Aorta (tissue), 5 donors: ENCODE measurements at regions not wholly inside any gene's neighbourhood (a gene's known extent, or its start where the extent isn't known, plus 50 kb on each side); places are given as distances from the start of the nearest gene placed in this dataset.

ENCODE experiments used
- ATAC-seq: fragments of 200-7000 bp; cut with Tn5 transposase; one replicate; pipeline ENCODE4 v1.9.1; 2022; ENCODE audit warnings: moderate library complexity; ENCODE audit not compliant: low FRiP score
- DNase-seq, 2 donors: peaks; one replicate each; pipeline ENCODE4 v3.0.0-alpha.2; 2020
- H3K27ac ChIP-seq, 2 donors: one replicate each; pipeline ENCODE4 v1.5.1; 2013; ENCODE audit warnings: low read length in 2 of 2, mild to moderate bottlenecking in 2 of 2, moderate library complexity in 2 of 2, control low read depth in 1 of 2, inconsistent platforms in 1 of 2, low read depth in 1 of 2
- H3K27me3 ChIP-seq, 2 donors: one replicate each; pipeline ENCODE4 v1.6.1; 2013; ENCODE audit warnings: control low read depth in 1 of 2, low read length in 1 of 2, mild to moderate bottlenecking in 1 of 2, moderate library complexity in 1 of 2; ENCODE audit not compliant: insufficient read depth in 2 of 2, control insufficient read depth in 1 of 2
- H3K36me3 ChIP-seq, 2 donors: one replicate each; pipeline ENCODE4 v1.6.1; 2013; ENCODE audit warnings: control low read depth in 1 of 2, low read length in 1 of 2, mild to moderate bottlenecking in 1 of 2; ENCODE audit not compliant: insufficient read depth in 2 of 2, control insufficient read depth in 1 of 2
- H3K4me1 ChIP-seq, 2 donors: one replicate each; pipeline ENCODE4 v1.6.1; 2013; ENCODE audit warnings: low read length in 2 of 2, control low read depth in 1 of 2, mild to moderate bottlenecking in 1 of 2, moderate library complexity in 1 of 2; ENCODE audit not compliant: insufficient read depth in 2 of 2, control insufficient read depth in 1 of 2
- H3K4me3 ChIP-seq, 2 donors: one replicate each; pipeline ENCODE4 v1.5.1; 2013; ENCODE audit warnings: low read length in 2 of 2, control low read depth in 1 of 2, mild to moderate bottlenecking in 1 of 2
- H3K9me3 ChIP-seq: one replicate; pipeline ENCODE4 v1.6.1; 2013; ENCODE audit warnings: mild to moderate bottlenecking, low read length; ENCODE audit not compliant: control insufficient read depth
- WGBS, 2 donors: extraction: QIAGEN DNeasy Blood & Tissue Kit; methylation state at CpG; one replicate each; pipeline ENCODE4 v1.1.7; 2013; 5-methylcytosine and 5-hydroxymethylcytosine counted together
- intact Hi-C, 2 donors: fragments of 100-400 bp; cut with DNase I; formaldehyde crosslinking; loops; one replicate each; pipeline versions ENCODE4 v1.14.2 to v1.15.0; 2022
- donor health status: healthy with polysubstance abuse.
- donor health status: Bipolar disorder and iron deficiency.
- donor health status: DM: no; HTN: no; CAD: no.
- donor health status: DM: no; HTN: no; CAD: no.
- donor health status: DM: yes; HTN: yes; CAD: no.

GRCh38 chr4:36687681-36688080 lies 406.3 kb downstream of the DTHD1 start:
- no peak for DNase-seq
- no peaks in the 10 kb centered on the region for H3K36me3 ChIP-seq
- no peak overlapping the region for H3K4me3 ChIP-seq
- 49 to 73% methylated on average over 1 of the region's 1 CpG for WGBS, 2 donors
- no peaks in the 10 kb centered on the region for H3K27me3 ChIP-seq
- intact Hi-C loops: no loop called here
- H3K9me3 ChIP-seq: no peaks in the 10 kb centered on the region
- no peak for ATAC-seq
- H3K4me1 ChIP-seq: no peaks in the 10 kb centered on the region
- no peak overlapping the region for H3K27ac ChIP-seq

- Histone ChIP-seq H3K4me3 (no peak overlapping the region), H3K9me3 (no peaks in the 10 kb centered on the region), H3K36me3 (no peaks in the 10 kb centered on the region), H3K27me3 (no peaks in the 10 kb centered on the region), H3K4me1 (no peaks in the 10 kb centered on the region), H3K27ac (no peak overlapping the region)
- 84 to 86% methylated on average over 4 of the region's 4 CpGs for WGBS, 2 donors
- DNase-seq (no peak), ATAC-seq (no peak)
- intact Hi-C loops: no loop called here
These were observed 411.2 kb downstream of the DTHD1 start for GRCh38 chr4:36692586-36692985.

- Histone ChIP-seq H3K27ac (no peak overlapping the region), H3K27me3 (no peaks in the 10 kb centered on the region), H3K4me3 (no peak overlapping the region), H3K9me3 (peaks cover 1% of the 10 kb centered on the region), H3K4me1 (no peaks in the 10 kb centered on the region), H3K36me3 (no peaks in the 10 kb centered on the region)
- intact Hi-C loops: no loop called here
- 61 to 63% methylated on average over 1 of the region's 1 CpG for WGBS, 2 donors
- ATAC-seq (no peak), DNase-seq (no peak)
These were observed 420.8 kb downstream of the DTHD1 start for GRCh38 chr4:36702245-36702644.

- intact Hi-C loops: no loop called here
- DNase-seq: no peak
- Histone ChIP-seq H3K4me3 (no peak overlapping the region), H3K9me3 (peaks cover 1% of the 10 kb centered on the region), H3K27ac (no peak overlapping the region), H3K4me1 (no peaks in the 10 kb centered on the region), H3K36me3 (no peaks in the 10 kb centered on the region), H3K27me3 (no peaks in the 10 kb centered on the region)
- ATAC-seq: no peak
These were observed 422.9 kb downstream of the DTHD1 start for GRCh38 chr4:36704289-36704688.

GRCh38 chr4:36709991-36710390 lies 428.6 kb downstream of the DTHD1 start:
- 32 to 35% methylated on average over 4 of the region's 4 CpGs for WGBS, 2 donors
- no peak overlapping the region for H3K27ac ChIP-seq
- intact Hi-C loops: no loop called here

GRCh38 chr4:36712013-36712412 lies 430.6 kb downstream of the DTHD1 start:
- no peaks in the 10 kb centered on the region for H3K9me3 ChIP-seq
- H3K27me3 ChIP-seq: no peaks in the 10 kb centered on the region
- H3K36me3 ChIP-seq: no peaks in the 10 kb centered on the region
- intact Hi-C loops: no loop called here
- no peaks in the 10 kb centered on the region for H3K4me1 ChIP-seq
- H3K4me3 ChIP-seq: no peak overlapping the region
- H3K27ac ChIP-seq: no peak overlapping the region
- DNase-seq: no peak
- no peak for ATAC-seq

More at GRCh38 chr4:36709991-36710390, 428.6 kb downstream of the DTHD1 start:
- no peaks in the 10 kb centered on the region for H3K9me3 ChIP-seq
- H3K4me3 ChIP-seq: no peak overlapping the region
- no peak for DNase-seq
- H3K4me1 ChIP-seq: no peaks in the 10 kb centered on the region
- ATAC-seq: no peak
- H3K36me3 ChIP-seq: no peaks in the 10 kb centered on the region
- no peaks in the 10 kb centered on the region for H3K27me3 ChIP-seq

GRCh38 chr4:36716874-36717273 lies 435.5 kb downstream of the DTHD1 start:
- H3K36me3 ChIP-seq: no peaks in the 10 kb centered on the region
- H3K27ac ChIP-seq: no peak overlapping the region
- H3K4me1 ChIP-seq: no peaks in the 10 kb centered on the region
- intact Hi-C loops: no loop called here
- no peak for ATAC-seq
- no peaks in the 10 kb centered on the region for H3K9me3 ChIP-seq
- 88 to 89% methylated on average over 4 of the region's 4 CpGs for WGBS, 2 donors
- DNase-seq: no peak
- no peaks in the 10 kb centered on the region for H3K27me3 ChIP-seq
- no peak overlapping the region for H3K4me3 ChIP-seq

GRCh38 chr4:36719425-36719824 lies 438.0 kb downstream of the DTHD1 start:
- H3K36me3 ChIP-seq: no peaks in the 10 kb centered on the region
- intact Hi-C loops: no loop called here
- 77 to 79% methylated on average over 3 of the region's 3 CpGs for WGBS, 2 donors

GRCh38 chr4:36722986-36723385 lies 441.6 kb downstream of the DTHD1 start:
- intact Hi-C loops: no loop called here

More at GRCh38 chr4:36719425-36719824, 438.0 kb downstream of the DTHD1 start:
- Histone ChIP-seq H3K27me3 (no peaks in the 10 kb centered on the region), H3K27ac (no peak overlapping the region), H3K4me3 (no peak overlapping the region), H3K4me1 (no peaks in the 10 kb centered on the region), H3K9me3 (no peaks in the 10 kb centered on the region)
- no peak for DNase-seq
- ATAC-seq: no peak

More at GRCh38 chr4:36722986-36723385, 441.6 kb downstream of the DTHD1 start:
- WGBS, 2 donors: 78 to 79% methylated on average over 1 of the region's 1 CpG
- Histone ChIP-seq H3K36me3 (no peaks in the 10 kb centered on the region), H3K27ac (no peak overlapping the region), H3K27me3 (no peaks in the 10 kb centered on the region), H3K4me1 (no peaks in the 10 kb centered on the region), H3K9me3 (no peaks in the 10 kb centered on the region), H3K4me3 (no peak overlapping the region)
- ATAC-seq: no peak
- no peak for DNase-seq
